CD14-positive monocyte (primary cell): ENCODE measurements at regions not wholly inside any gene's neighbourhood (a gene's known extent, or its start where the extent isn't known, plus 50 kb on each side); places are given as distances from the start of the nearest gene placed in this dataset.

Source experiments
- DNase-seq, 3 donors: peaks; one replicate each; pipeline ENCODE4 v3.0.0-alpha.2; 2011 to 2022
- H2AFZ ChIP-seq: 2 replicates; pipeline ENCODE4 v1.6.0; 2012; ENCODE audit warnings: mild to moderate bottlenecking, low read depth, low read length, inconsistent platforms; ENCODE audit not compliant: insufficient read depth, poor library complexity, severe bottlenecking
- H3K27ac ChIP-seq, 2 donors: 1 replicate in 1 of 2; 2 replicates in 1 of 2; pipeline ENCODE4 v1.5.1; 2012 to 2013; ENCODE audit warnings: low read length in 2 of 2, control low read depth in 1 of 2, inconsistent platforms in 1 of 2, low read depth in 1 of 2, mild to moderate bottlenecking in 1 of 2
- H3K27me3 ChIP-seq, 2 donors: one replicate each; pipeline versions ENCODE4 v1.6.0 to v1.6.1; 2011 to 2013; ENCODE audit warnings: low read length in 2 of 2; ENCODE audit not compliant: control insufficient read depth in 2 of 2, insufficient read depth in 2 of 2
- H3K36me3 ChIP-seq, 2 donors: replicated peaks in 1 of 2; 1 replicate in 1 of 2; 2 replicates in 1 of 2; pipeline versions ENCODE4 v1.5.1 to v1.6.1; 2012 to 2013; ENCODE audit warnings: low read length in 2 of 2, control low read depth in 1 of 2, inconsistent platforms in 1 of 2, mild to moderate bottlenecking in 1 of 2; ENCODE audit not compliant: insufficient read depth in 2 of 2, control insufficient read depth in 1 of 2
- H3K4me1 ChIP-seq, 2 donors: 1 replicate in 1 of 2; 2 replicates in 1 of 2; pipeline versions ENCODE4 v1.5.1 to v1.6.1; 2012 to 2013; ENCODE audit warnings: low read length in 2 of 2, control low read depth in 1 of 2, inconsistent platforms in 1 of 2, mild to moderate bottlenecking in 1 of 2, moderate library complexity in 1 of 2; ENCODE audit not compliant: insufficient read depth in 2 of 2, control insufficient read depth in 1 of 2
- H3K4me2 ChIP-seq: replicated peaks from 2 replicates; pipeline ENCODE3; 2012; ENCODE audit warnings: low read length, moderate library complexity, mild to moderate bottlenecking; ENCODE audit not compliant: poor library complexity, severe bottlenecking; ENCODE audit errors: extremely low read depth
- H3K4me3 ChIP-seq, 3 experiments: fragments of 200-600 bp in 1 of 3; sonication (generic) in 1 of 3; replicated peaks in 1 of 3; 1 replicate in 2 of 3; 2 replicates in 1 of 3; pipeline ENCODE4 v1.5.1; 2011 to 2013; ENCODE audit warnings: low read length in 3 of 3, mild to moderate bottlenecking in 3 of 3, control low read depth in 2 of 3, low read depth in 2 of 3, inconsistent platforms in 1 of 3, moderate library complexity in 1 of 3
- H3K79me2 ChIP-seq: 2 replicates; pipeline ENCODE4 v1.6.0; 2012; ENCODE audit warnings: mild to moderate bottlenecking, control low read depth, inconsistent platforms, low read length, moderate library complexity; ENCODE audit not compliant: insufficient read depth
- H3K9ac ChIP-seq: 2 replicates; pipeline ENCODE4 v1.6.0; 2017; ENCODE audit warnings: low read length, mild to moderate bottlenecking; ENCODE audit not compliant: insufficient read depth, poor library complexity, severe bottlenecking
- H3K9me3 ChIP-seq, 2 donors: replicated peaks in 1 of 2; 1 replicate in 1 of 2; 2 replicates in 1 of 2; pipeline versions ENCODE4 v1.5.1 to v1.6.1; 2012 to 2013; ENCODE audit warnings: low read length in 2 of 2, control low read depth in 1 of 2; ENCODE audit not compliant: control insufficient read depth in 1 of 2, insufficient read depth in 1 of 2
- H4K20me1 ChIP-seq: 2 replicates; pipeline ENCODE4 v1.6.0; 2012; ENCODE audit warnings: mild to moderate bottlenecking, low read length, control low read depth, moderate library complexity; ENCODE audit not compliant: insufficient read depth
- H3K27ac Mint-ChIP-seq, 7 donors: one replicate each; pipeline ENCODE4 v1.8.0; 2020; ENCODE audit warnings: mild to moderate bottlenecking in 7 of 7, mixed read lengths in 7 of 7, moderate library complexity in 6 of 7, inconsistent platforms in 2 of 7
- H3K27me3 Mint-ChIP-seq, 3 donors: one replicate each; pipeline ENCODE4 v1.8.0; 2021 to 2022; ENCODE audit warnings: low read depth in 3 of 3, mild to moderate bottlenecking in 3 of 3, mixed read lengths in 3 of 3, moderate library complexity in 3 of 3, inconsistent platforms in 1 of 3
- H3K36me3 Mint-ChIP-seq, 2 donors: one replicate each; pipeline ENCODE4 v1.8.0; 2020; ENCODE audit warnings: mixed read lengths in 2 of 2, inconsistent platforms in 1 of 2, mild to moderate bottlenecking in 1 of 2
- H3K4me1 Mint-ChIP-seq: one replicate; pipeline ENCODE4 v1.8.0; 2020; ENCODE audit warnings: mild to moderate bottlenecking, mixed read lengths
- H3K4me3 Mint-ChIP-seq, 2 donors: one replicate each; pipeline ENCODE4 v1.8.0; 2020; ENCODE audit warnings: mild to moderate bottlenecking in 2 of 2, mixed read lengths in 2 of 2, moderate library complexity in 1 of 2
- H3K9me3 Mint-ChIP-seq, 7 donors: one replicate each; pipeline ENCODE4 v1.8.0; 2020 to 2022; ENCODE audit warnings: mixed read lengths in 7 of 7, mild to moderate bottlenecking in 6 of 7, moderate library complexity in 6 of 7, inconsistent platforms in 2 of 7
- CTCF ChIP-seq: fragments of 200-600 bp; IDR thresholded peaks from one replicate; pipeline ENCODE4 v1.8.0; 2022; ENCODE audit warnings: antibody characterized with exemption, mild to moderate bottlenecking
- WGBS: methylation state at CpG from one replicate; pipeline ENCODE4 v1.1.5; 2013; ENCODE audit warnings: missing lambda C conversion rate; ENCODE audit not compliant: insufficient coverage; 5-methylcytosine and 5-hydroxymethylcytosine counted together
- intact Hi-C, 2 donors: fragments of 100-400 bp; cut with micrococcal nuclease; formaldehyde crosslinking; loops; one replicate each; pipeline versions ENCODE4 v1.15.0 to v1.15.1; 2023

- no peaks in the 10 kb centered on the region for H3K36me3 Mint-ChIP-seq
- intact Hi-C loops: no loop called here
- no peak for TF ChIP-seq CTCF
- H2AFZ ChIP-seq: no peak overlapping the region
- DNase-seq: no peak
- peaks cover 0 to 8% (median 0%) of the 10 kb centered on the region in 7 donors for H3K9me3 Mint-ChIP-seq
- no peak overlapping the region for H3K27ac Mint-ChIP-seq
- H3K9ac ChIP-seq: no peak overlapping the region
- no peaks in the 10 kb centered on the region for H3K4me1 Mint-ChIP-seq
- H3K4me1 ChIP-seq: no peaks in the 10 kb centered on the region
- no peak overlapping the region for H3K4me3 ChIP-seq
- H3K36me3 ChIP-seq: no peaks in the 10 kb centered on the region
- H3K79me2 ChIP-seq: no peaks in the 10 kb centered on the region
- H4K20me1 ChIP-seq: no peaks in the 10 kb centered on the region
- no peak overlapping the region for H3K27ac ChIP-seq
- WGBS: no CpG with 5 or more reads among the region's 2 CpGs
- no peak overlapping the region for H3K4me2 ChIP-seq
- H3K27me3 ChIP-seq: no peaks in the 10 kb centered on the region
- no peaks in the 10 kb centered on the region for H3K9me3 ChIP-seq
- peaks cover 0 to 3% (median 2%) of the 10 kb centered on the region in 3 donors for H3K27me3 Mint-ChIP-seq
- H3K4me3 Mint-ChIP-seq: no peak overlapping the region
Measured at GRCh38 chr10:52540479-52540984, 226.5 kb downstream of the DKK1 start.

GRCh38 chr10:52541006-52541473 lies 227.0 kb downstream of the DKK1 start:
- no peak overlapping the region for H3K27ac ChIP-seq
- peaks cover 0 to 8% (median under 1%) of the 10 kb centered on the region in 7 donors for H3K9me3 Mint-ChIP-seq
- no peaks in the 10 kb centered on the region for H3K9me3 ChIP-seq
- DNase-seq: no peak
- peaks cover 0 to 3% (median 2%) of the 10 kb centered on the region in 3 donors for H3K27me3 Mint-ChIP-seq
- intact Hi-C loops: no loop called here
- no peaks in the 10 kb centered on the region for H4K20me1 ChIP-seq
- no peak overlapping the region for H3K9ac ChIP-seq
- H3K27me3 ChIP-seq: no peaks in the 10 kb centered on the region
- WGBS: 20% methylated on average over 1 of the region's 2 CpGs
- TF ChIP-seq CTCF: no peak
- H3K36me3 Mint-ChIP-seq: no peaks in the 10 kb centered on the region
- no peak overlapping the region for H3K4me2 ChIP-seq
- H3K27ac Mint-ChIP-seq: no peak overlapping the region
- no peak overlapping the region for H3K4me3 Mint-ChIP-seq
- H3K4me1 ChIP-seq: no peaks in the 10 kb centered on the region
- no peaks in the 10 kb centered on the region for H3K36me3 ChIP-seq
- H2AFZ ChIP-seq: no peak overlapping the region
- H3K79me2 ChIP-seq: no peaks in the 10 kb centered on the region
- no peaks in the 10 kb centered on the region for H3K4me1 Mint-ChIP-seq
- H3K4me3 ChIP-seq: no peak overlapping the region
